ENCODE measurements at regions not wholly inside any gene's neighbourhood (a gene's known extent, or its start where the extent isn't known, plus 50 kb on each side); places are given as distances from the start of the nearest gene placed in this dataset.

GRCh38 chr11:80466570-80466969 is 1025.7 kb upstream of the TENM4 start:
- no peak overlapping the region for H4K91ac ChIP-seq (ENCODE audit: insufficient read depth, low read depth, low read length)
- no peak overlapping the region for H3K9ac ChIP-seq (ENCODE audit: low read depth, low read length)
- H4K5ac ChIP-seq (ENCODE audit: low read depth, low read length): no peak overlapping the region
- H4K8ac ChIP-seq (ENCODE audit: low read depth in 2 of 2, low read length in 2 of 2): no peak overlapping the region
- H3K56ac ChIP-seq (ENCODE audit: extremely low read depth, insufficient read depth, low read length): no peak overlapping the region
- no peak overlapping the region for H2BK15ac ChIP-seq (ENCODE audit: low read depth, low read length)
- peaks cover 7% of the 10 kb centered on the region; the same call in 1 of the 2 replicates for H3K9me3 ChIP-seq (ENCODE audit: control insufficient read depth, insufficient read depth, low read length)
- H3K23ac ChIP-seq (ENCODE audit: low read depth, low read length): no peak overlapping the region
- no peaks in the 10 kb centered on the region for H3K79me1 ChIP-seq (ENCODE audit: low read depth in 1 of 2, low read length in 2 of 2)
- no peaks in the 10 kb centered on the region for H3K36me3 ChIP-seq (ENCODE audit: control insufficient read depth, insufficient read depth, low read length)
- no peak for ATAC-seq (ENCODE audit: low read depth)
- no CpG with 5 or more reads among the region's 1 CpG for WGBS, 2 experiments (ENCODE audit: extremely low coverage in 2 of 2, insufficient read length in 1 of 2)
- H3K4me3 ChIP-seq (ENCODE audit: insufficient read depth, low read depth, low read length): no peak overlapping the region
- H3K27me3 ChIP-seq (ENCODE audit: control insufficient read depth, insufficient read depth, low read length): no peaks in the 10 kb centered on the region
- H2AK9ac ChIP-seq (replicated peaks; ENCODE audit: low read depth, low read length, poor library complexity): no peak overlapping the region
- dilution Hi-C loops (cut with HindIII; ENCODE audit: low sequenced_read_pairs, unreplicated experiment): no loop called here
- no peak overlapping the region for H2BK5ac ChIP-seq (ENCODE audit: low read depth, low read length, poor library complexity, severe bottlenecking)
- H3K18ac ChIP-seq (ENCODE audit: low read depth, low read length): no peak overlapping the region
- in situ Hi-C loops (cut with MboI; ENCODE audit: low sequenced_read_pairs): no loop called here
- H2AK5ac ChIP-seq (ENCODE audit: low read depth, low read length): no peak overlapping the region
- H4K20me1 ChIP-seq (ENCODE audit: insufficient read depth, low read length): no peaks in the 10 kb centered on the region
- intact Hi-C loops (cut with micrococcal nuclease): no loop called here
- no peak for DNase-seq
- TF ChIP-seq NFE2L2 (IDR thresholded peaks at IDR 0.05; ENCODE audit: low read depth, low read length): no peak
- no peak for TF ChIP-seq MAFK (IDR thresholded peaks at IDR 0.05; ENCODE audit: low read depth, low read length)
- TF ChIP-seq FOS (IDR thresholded peaks at IDR 0.05; ENCODE audit: low read depth, low read length): no peak
- TF ChIP-seq SMC3 (IDR thresholded peaks at IDR 0.05; ENCODE audit: low read depth, low read length): no peak
- TF ChIP-seq MAZ (IDR thresholded peaks at IDR 0.05; ENCODE audit: borderline replicate concordance, low read depth, low read length): no peak
- TF ChIP-seq MXI1 (IDR thresholded peaks at IDR 0.05; ENCODE audit: borderline replicate concordance, low read depth, low read length): no peak
- TF ChIP-seq BHLHE40 (IDR thresholded peaks at IDR 0.05; ENCODE audit: low read depth, low read length): no peak
- TF ChIP-seq RFX5 (IDR thresholded peaks at IDR 0.05; ENCODE audit: low read depth, low read length): no peak
- no peak for TF ChIP-seq USF2 (IDR thresholded peaks at IDR 0.05; ENCODE audit: low read depth, low read length)
- no peak for TF ChIP-seq RCOR1 (IDR thresholded peaks at IDR 0.05; ENCODE audit: insufficient replicate concordance, low read length)
- no peak for TF ChIP-seq CTCF (conservative IDR thresholded peaks at IDR 0.05; ENCODE audit: low read depth, low read length)
- no peak for TF ChIP-seq ELK1 (IDR thresholded peaks at IDR 0.05; ENCODE audit: borderline replicate concordance, low read depth, low read length)
- TF ChIP-seq CHD1 (IDR thresholded peaks at IDR 0.05; ENCODE audit: low read depth, low read length): no peak
- no peak for TF ChIP-seq POLR2A (IDR thresholded peaks at IDR 0.05; ENCODE audit: low read depth, low read length)
- no peak for TF ChIP-seq CEBPB (IDR thresholded peaks at IDR 0.05; ENCODE audit: low read depth, low read length)
- no peak for TF ChIP-seq RAD21 (IDR thresholded peaks at IDR 0.05; ENCODE audit: low read length)
- no peak overlapping the region for H2AFZ ChIP-seq (replicated peaks; ENCODE audit: low read length, poor library complexity)
- ChIA-PET CTCF (no interaction called here), POLR2A (ENCODE audit: unreplicated experiment) (no interaction called here)
- no peak overlapping the region for H3K14ac ChIP-seq (replicated peaks; ENCODE audit: low read depth, low read length)
- H3K4ac ChIP-seq (ENCODE audit: low read depth, low read length): no peak overlapping the region
- no peak overlapping the region for H2BK20ac ChIP-seq (ENCODE audit: low read depth, low read length)
- BruUV-seq (replicated peaks): no TSS peak
- H3K27ac ChIP-seq (ENCODE audit: insufficient read depth, low read length): no peak overlapping the region
- H3K4me2 ChIP-seq (ENCODE audit: low read depth, low read length): no peak overlapping the region
- no peaks in the 10 kb centered on the region for H3K4me1 ChIP-seq (ENCODE audit: control insufficient read depth, insufficient read depth, low read length)
- H3K9me1 ChIP-seq (ENCODE audit: insufficient read depth, low read length): no peaks in the 10 kb centered on the region
- no peak overlapping the region for H2BK120ac ChIP-seq (ENCODE audit: low read depth, low read length)
